ENCODE measurements at regions not wholly inside any gene's neighbourhood (a gene's known extent, or its start where the extent isn't known, plus 50 kb on each side); places are given as distances from the start of the nearest gene placed in this dataset.

DNA sequence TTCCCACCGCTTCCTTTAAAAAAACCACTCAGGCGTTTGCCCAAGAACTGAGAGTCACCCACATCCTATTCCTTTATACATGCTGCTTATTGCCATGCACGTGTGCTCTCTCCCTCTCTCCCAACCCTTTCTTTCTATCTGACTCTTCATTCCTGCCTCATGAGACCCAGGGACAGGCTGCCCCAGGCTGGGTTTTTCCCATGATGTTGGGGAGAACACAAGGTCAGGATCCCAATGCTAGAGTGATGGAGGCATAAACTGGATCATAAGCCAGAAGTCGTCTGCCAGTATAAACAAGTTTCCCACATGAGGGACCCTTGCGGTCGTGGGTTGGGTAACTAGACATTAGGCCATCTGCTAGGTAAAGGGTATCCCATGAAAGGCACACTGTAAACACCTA, 64.9 kb downstream of the CD2 start:
- DNase-seq (ENCODE audit: low spot score): no peak

DNA sequence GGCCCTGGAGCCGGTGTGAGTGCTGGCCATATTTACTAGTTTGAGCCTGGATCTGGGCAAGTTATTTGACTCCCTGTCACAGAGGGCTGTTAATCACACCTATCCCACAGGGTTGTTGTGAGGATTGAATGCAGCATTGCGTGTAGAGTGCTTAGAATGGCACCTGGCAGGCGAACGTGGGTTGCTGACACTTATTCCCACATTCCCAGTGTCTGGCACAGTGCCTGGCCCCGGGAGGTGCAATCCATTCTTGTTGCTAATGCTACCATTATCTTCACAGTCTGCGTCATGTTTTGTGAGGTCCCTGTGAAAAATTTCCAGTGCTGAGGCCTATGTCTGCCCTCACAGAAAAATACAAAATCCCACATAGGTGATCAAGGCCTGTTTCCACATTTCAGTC, 66.1 kb downstream of the CD2 start:
- DNase-seq (ENCODE audit: low spot score): no peak

DNA sequence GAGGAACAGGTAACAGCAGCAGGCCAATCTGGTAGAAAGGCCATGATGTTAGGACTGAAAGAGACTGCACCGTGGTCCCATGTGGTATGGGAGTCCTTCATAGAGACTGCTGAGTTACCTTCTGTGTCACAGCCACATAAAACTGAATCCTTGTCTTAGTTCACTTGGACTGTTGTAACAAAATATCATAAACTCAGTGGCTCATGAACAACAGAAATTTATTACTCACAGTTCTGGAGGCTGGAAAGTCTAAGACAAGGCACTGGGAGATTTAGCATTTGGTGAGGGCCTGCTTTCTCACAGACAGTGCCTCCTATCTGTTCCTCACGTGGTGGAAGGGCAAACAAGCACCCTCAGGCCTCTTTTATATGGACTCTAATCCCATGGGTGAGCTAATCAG, 67.5 kb downstream of the CD2 start:
- no peak for DNase-seq (ENCODE audit: low spot score)

DNA sequence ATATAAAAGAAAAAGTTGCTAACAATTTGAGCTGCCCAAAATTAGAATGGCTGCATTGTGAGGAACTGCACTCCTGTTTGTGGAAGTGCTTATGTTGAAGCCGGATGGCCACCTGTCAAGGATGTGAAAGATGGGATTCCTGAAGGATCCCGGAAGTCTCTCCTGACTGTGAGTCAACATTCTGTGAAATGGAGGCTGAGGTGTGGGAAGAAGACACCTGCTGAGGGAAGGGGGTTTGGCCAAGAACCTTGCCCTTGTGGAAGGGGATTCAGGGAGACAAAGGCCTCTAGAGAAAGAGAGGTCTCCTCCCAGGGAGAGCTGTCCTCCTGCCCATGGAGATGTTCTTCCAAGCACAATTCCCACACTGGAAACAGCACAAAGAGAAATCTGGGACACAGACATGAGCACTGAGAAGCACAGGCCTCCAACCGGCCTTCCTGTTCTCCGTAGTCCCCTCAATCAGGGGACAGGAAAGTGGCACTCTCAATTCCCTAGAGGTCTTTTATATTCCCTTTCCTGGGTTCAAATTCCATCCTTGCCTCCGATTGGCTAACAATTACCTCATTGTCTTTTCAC, 70.5 kb downstream of the CD2 start:
- no peak for DNase-seq (ENCODE audit: low spot score)

DNA sequence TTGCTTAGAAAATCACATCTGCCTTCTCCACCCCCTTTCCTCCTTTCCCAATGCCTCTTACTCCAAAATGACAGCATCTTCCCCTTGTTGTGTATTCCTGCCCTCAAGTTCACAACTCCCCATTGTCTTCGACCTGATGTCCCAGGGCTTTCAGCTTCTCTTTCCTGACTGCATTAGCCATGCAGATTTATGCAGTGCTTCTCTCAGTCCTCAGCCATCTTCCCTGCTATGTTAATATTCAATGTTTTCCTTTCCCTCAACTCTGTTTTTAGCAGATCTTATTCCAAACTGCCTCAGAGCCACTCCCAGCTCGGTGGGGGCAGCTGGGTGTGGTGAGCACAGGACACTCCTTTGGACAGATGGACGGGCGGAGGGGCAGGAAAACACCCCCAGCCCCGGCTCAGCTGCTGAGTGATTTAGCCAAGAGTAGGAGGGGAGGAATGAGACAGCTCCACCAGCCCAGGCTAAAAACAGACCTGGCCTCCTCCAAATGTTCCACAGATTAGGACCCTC, 71.0 kb downstream of the CD2 start:
- no peak for DNase-seq (ENCODE audit: low spot score)

DNA sequence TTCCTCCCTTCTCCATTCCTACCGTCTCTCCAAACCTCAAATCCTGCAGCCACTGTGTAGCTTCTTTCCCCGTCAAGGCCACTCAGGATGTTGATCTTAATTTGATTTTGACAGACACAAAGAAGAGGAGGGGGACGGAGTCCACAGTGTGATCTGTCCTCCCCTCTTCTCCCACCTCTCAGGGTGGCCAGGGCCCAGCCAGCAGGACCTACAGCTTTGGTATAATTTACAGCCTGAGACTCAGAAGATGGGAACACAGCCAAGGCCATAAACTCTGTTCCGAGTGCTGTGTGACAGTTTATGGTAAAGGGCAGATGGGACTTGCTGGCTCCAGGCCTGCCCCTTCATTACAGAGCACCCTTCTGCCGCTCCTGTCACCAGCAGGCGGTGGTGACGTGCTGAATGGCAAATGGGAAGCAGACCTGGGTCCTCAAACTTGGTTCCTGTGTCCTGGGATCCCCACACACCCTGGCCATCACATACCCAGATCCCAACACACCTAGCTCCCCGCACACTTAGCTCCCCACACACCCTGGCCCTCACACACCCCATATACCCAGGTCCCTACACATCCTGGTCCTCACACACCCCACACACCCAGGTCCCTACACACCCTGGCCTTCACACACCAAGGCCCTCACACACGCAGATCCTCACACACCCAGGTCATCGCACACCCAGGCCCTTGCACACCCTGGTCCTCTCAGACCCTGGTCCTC, 71.6 kb downstream of the CD2 start:
- DNase-seq (ENCODE audit: low spot score): peak; percentile 30

DNA sequence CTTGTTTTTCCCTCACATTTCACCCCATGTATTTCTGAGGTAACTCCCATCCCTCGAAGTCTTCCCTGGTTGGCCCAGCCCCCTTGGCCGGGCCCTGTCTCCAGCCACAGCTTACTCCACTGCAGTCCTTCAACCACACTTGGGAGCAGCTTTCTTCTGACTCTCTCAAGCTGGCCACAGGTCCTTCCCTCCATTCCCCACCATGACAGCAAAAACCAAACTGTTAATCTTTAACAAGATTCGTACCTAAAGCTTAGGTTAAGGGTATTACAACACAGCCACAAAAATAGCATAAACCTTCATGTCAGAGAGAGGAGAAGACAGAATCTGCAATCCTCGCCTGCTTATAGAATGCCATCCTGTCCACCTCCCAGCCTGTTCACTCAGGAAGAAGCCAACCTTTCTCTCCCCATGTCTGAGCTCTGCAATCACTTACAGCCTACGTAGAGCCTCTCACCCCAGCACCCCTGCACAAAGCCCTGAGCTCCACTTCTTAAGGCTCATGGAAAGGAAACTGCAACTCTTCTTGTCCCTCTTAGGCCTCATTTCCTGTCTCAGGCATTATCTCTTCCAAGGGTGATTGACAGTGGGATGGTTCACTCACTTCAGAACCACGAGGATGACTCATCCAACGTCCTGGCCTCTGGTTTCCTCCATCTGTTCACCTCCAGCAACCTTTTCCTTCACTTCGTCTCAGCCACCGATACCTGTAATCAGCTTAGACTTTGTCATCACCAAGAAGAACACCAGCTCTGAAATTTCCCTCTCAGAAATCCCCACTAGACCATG, 72.8 kb downstream of the CD2 start:
- DNase-seq (ENCODE audit: low spot score): peak; percentile 26

DNA sequence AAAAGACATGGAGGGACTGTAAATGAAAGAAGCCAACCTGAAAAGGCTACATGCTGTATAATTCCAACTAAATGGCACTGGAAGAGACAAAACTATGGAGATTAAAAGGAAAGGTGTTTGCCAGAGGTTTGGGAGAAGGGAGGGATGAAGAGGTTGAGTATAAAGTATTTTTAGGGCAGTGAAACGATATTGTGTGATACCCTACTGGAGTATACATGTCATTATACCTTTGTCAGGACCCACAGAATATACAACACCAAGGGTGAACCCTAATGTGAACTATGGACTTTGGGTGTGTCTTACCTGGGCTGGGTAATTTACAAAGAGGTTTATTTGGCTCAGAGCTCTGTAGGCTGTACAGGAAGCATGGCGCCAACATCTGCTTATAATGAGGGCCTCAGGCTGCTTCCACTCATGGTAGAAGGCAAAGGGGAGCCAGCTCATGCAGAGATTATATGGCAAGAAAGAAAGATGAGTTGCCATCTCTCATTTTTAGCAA, 73.4 kb downstream of the CD2 start:
- no peak for DNase-seq (ENCODE audit: low spot score)

DNA sequence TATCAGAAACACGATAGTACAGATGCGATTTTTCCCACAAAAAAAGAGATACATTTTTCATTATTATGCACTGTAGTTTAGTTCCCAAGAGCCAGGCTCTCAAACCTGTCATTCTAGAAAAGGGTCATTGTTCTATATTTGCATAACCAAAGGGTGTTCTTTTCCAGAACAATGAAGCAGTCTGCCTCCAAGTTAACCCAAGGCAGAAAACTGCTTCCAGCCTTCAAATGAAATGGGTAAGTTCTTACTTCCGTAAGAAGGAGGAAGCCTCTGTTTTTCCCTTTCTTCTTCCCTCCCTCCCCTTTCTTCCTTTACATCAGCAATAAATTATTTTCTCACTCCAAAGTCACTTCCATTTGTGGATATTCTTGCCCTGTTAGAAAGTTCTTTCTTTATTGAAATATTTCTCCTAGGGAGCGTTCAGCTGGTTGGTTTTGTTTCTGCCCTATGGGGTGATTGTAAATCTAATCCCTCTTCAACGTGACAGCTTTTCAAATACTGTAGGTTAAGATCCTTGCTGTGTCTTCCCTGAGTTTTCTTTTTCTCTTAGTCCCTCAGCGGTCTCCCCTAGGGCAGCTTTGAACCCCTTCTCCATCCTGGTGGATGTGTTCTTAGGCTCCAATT, 77.3 kb upstream of the PTGFRN start:
- no peak for DNase-seq (ENCODE audit: low spot score)

DNA sequence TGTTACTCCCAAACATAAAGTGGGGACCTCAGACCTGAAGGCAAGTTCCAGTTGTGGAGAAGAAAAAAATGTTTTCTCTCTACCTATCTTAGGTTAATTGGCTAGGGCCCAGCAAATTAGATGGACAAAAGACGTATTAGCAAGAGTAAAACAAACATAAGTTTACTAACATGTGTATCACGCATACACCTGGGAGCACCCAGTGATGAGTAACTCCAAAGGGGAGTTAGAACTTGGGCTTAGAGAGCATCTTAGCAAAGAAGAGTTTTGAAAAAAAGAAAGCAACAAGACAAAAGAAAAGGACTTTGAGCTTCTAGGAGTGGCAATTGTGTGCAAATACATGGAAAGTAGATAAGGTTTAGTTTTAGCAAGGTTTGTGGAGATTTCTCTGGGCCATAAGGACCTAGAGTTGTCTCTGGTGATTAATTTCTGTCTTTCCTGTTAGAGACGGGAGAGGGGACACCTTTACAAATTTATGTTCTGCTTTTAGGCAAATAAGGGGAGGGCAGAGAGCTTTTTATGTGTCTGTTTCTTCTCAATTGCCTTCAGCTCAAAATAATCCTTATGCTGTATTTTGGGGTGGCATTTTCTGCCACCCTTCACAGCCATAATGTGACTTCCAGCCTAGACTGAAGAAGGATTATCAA, 76.7 kb upstream of the PTGFRN start:
- DNase-seq (ENCODE audit: low spot score): no peak

DNA sequence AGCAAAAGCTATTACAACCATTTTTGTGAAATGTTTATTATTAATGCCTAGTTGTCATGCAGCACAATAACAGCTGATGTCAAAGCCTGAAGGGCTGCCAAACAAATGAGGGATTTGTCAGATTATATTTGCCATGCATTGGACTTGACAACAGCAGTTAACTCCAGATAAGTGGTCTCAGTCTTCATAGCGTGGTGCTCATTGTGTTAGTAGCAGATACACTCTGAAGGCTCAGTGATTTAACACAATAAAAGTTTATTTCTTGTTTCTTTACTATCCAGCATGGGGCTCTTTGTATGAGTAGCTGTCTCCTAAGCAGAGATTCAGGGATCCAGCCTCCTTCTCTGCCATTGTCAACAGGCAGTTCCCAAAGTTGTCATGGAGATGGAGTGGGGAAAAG, 76.0 kb upstream of the PTGFRN start:
- DNase-seq (ENCODE audit: low spot score): no peak

DNA sequence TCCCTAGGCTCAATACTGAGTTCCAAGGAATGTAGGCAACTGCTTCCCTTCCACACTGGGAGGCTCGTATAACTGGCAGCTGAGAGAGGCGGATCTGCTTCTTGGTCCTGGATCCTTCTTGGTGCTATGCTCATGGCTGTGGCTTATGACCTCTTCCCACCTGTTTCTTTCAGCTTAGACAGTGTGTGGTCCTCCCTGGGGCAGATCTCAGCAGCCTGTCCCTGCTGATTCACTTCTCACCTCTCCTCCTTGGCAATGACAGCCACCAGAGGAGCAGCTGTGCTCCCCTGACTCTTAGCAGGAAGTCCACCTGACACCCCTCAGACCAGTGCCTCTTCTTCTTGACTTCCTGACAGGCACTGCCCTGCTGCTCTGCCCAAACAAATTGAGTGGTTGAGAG, 75.1 kb upstream of the PTGFRN start:
- DNase-seq (ENCODE audit: low spot score): no peak

DNA sequence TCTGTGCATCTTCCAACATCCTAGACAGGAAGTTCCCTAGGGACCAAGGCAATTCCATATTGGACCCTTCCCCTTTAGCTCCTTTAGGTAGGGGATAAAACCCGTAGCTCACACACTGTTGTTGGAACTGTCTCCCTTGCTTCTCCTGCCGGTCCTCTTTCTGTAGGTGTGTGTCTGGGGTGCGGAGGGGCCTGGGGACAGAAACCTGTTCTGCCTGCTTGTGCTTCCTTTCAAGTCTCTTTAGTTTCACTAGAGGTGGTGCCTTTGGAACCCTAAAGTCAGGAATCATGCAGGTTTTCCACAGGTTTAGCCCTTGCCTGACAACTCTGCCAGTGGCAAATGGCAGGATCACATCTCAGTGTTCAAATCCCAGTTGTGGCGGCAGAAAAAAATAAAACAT, 74.6 kb upstream of the PTGFRN start:
- DNase-seq (ENCODE audit: low spot score): no peak

DNA sequence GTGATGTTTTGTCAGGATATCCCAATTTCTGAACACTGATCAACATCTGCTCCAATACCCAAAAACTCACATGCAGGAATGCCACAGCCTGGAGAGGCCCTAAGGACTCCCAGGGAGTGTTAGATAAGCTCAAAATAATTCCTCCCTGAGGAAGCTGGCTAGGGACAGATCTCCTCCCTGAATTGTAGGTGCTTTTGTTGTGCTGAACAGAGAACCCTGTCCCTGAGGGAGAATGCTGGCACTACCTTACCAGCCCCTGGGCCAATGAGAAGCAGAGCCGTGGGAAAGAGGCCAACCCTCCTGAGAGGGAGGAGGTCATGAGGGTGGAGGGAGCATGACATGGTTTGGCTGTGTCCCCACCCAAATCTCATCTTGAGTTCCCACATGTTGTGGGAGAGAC, 73.6 kb upstream of the PTGFRN start:
- no peak for DNase-seq (ENCODE audit: low spot score)

DNA sequence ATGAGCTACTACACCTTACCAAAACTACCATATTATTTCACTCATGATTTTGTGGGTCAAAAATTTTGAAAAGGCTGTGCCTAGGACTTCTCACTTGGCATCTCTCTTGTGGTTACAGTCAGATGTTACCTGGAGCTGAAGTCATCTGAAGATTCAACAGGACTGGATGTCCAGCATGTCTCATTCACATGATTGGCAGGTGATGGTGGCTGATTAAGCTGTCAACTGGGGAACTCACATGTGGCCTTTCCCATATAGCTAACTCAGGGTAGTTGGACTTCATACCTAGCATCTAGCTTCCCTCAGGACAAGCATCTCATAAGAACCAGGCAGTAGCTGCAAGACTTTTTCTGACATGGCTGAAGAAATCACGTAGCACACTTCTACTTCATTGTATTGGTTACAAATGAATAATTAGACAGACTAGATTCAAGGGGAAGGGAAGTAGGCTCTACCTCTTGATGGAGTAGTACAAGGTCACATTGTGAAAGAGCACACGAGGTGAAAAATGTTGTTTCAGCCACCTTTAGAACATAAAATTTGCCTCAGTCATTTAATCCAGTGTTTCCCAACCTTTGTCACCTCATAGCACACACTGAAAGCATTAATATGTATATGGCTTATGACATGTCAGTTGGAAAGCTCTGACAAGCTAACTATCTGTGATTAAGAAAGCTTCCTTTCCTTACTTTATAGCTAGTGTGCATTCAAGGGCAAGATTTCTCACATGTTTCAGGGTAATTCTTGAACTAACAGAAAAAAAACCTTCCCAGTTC, 68.0 kb upstream of the PTGFRN start:
- no peak for DNase-seq (ENCODE audit: low spot score)

DNA sequence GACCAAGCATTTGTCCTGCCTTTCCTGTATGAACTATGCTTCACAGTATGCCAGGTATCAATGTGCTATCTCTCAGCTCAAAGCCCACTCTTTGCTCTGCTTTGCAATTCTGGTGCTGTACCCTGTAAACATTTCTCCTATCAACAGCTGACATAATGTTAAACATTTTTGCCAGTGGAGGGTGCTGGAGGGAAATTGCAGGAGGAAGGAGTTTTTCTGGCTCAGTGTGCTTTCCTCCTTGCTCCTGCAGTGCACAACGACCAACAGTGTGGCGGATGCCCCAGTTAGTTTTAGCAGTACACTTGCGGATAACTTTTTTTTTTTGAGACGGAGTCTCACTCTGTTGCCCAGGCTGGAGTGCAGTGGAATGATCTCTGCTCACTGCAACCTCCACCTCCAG, 67.1 kb upstream of the PTGFRN start:
- peak; percentile 13 for DNase-seq (ENCODE audit: low spot score)

DNA sequence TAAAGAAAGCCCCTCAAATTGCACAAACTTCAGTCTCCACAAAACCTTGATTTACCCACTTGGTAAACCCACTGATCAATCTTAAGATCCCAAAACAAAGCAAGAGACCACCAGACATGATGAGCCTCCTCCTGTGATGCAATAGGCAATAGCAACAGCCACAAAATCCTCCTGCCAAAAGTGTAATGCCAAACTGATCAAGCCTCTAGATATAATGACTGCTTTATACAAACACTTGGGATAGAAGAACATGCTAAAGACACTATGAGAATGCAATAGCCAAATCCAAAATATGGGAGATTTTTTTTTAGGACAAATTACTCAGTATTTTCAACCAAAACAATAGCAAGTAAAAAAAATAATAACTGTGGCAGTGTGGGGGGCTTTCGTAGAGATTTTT, 64.9 kb upstream of the PTGFRN start:
- no peak for DNase-seq (ENCODE audit: low spot score)

DNA sequence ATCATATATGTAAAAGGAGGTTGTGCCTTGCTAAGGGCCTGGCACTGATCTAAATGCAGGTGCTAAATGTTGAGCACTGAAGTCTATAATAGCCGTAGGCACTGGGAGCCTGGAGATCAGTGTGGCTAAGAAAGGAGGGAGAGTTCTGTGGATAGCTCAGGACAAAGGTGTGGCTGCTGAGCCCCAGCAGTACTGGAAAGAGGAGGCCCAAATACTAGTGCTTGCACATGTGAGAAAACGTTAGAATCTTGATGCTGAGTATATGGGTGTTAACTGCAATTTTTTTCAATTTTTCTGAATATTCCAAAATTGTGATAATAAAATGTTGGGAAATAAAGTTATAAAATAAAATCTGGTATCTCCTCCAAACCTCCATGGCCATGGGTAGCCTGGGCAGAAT, 62.5 kb upstream of the PTGFRN start:
- DNase-seq (ENCODE audit: low spot score): no peak

DNA sequence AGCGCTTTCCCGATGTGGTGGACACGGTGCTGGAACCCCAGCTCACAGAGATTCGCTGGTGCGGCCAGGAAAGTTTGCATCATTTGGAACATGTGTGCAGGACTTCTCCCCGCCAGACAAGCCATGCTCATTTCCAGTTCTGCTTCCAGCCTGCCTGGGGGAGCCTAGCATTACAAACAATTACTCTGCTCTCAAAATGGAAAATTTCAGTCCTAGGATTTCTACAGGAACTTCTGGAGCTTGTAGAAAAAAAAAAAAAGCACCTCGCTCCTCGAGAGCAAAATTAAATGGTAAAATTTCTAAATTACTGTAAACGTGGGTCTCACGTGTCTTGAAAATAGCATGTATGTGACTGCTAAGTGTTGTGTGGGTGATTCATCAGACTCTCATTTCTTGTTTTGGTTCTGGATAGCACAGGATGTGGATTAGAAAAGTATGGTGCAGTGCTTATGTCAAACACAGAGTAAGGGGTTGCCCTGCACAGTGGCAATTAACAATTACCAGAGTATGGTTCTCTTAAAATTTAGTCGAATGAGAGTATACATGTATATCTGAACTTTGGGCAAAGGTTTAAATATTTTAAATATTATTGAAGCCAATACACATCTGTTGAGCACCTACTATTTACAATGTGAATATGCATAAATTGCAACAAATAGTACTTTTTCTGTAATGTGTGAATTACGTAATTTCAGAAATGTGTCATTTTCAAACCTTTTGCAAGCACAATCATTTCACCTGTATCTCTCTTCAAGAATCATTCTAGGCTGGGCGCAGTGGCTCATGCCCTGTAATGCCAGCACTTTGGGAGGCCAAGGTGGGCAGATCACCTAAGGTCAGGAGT, 61.8 kb upstream of the PTGFRN start:
- DNase-seq (ENCODE audit: low spot score): no peak

DNA sequence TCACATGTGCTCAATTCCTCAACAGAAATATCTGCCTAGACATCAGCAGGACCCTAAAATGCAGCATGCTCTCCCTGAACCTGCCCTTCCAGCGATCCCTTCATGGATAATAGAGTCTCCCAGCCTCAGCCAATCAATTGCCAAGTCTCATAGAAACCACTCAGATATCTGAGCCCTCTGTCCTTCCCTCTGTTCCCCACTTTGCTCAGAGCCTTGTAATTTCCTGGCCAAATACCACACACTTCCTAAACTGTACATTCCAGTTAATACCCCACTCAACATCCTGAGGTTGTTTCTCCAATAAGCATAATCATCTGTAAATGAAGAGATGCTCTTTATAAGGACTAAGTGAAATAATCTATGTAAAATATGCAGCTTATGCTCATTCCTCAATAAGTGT, 59.3 kb upstream of the PTGFRN start:
- no peak for DNase-seq (ENCODE audit: low spot score)
